ENCODE measurements at regions not wholly inside any gene's neighbourhood (a gene's known extent, or its start where the extent isn't known, plus 50 kb on each side); places are given as distances from the start of the nearest gene placed in this dataset.

DNA sequence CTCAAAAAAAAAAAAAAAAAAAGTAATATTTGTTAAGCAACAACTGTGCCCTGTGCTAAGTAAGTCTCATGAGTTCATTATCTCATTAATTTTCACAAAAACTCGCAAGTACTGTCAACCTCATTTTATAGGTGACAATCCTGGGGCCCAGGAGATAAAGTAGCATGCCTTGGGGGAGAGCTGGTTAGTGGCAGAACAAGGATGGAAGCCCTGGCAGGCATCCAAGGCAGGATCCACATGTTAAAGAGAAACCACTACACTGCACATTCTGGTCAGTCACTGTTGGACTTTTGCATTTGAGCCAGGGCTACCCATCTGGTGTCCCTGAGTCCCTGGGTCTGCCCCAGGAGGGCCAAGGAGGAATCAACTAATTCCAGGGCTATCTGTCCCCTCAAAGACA, 54.6 kb downstream of the ZFP36L2 start:
- no peak for DNase-seq

DNA sequence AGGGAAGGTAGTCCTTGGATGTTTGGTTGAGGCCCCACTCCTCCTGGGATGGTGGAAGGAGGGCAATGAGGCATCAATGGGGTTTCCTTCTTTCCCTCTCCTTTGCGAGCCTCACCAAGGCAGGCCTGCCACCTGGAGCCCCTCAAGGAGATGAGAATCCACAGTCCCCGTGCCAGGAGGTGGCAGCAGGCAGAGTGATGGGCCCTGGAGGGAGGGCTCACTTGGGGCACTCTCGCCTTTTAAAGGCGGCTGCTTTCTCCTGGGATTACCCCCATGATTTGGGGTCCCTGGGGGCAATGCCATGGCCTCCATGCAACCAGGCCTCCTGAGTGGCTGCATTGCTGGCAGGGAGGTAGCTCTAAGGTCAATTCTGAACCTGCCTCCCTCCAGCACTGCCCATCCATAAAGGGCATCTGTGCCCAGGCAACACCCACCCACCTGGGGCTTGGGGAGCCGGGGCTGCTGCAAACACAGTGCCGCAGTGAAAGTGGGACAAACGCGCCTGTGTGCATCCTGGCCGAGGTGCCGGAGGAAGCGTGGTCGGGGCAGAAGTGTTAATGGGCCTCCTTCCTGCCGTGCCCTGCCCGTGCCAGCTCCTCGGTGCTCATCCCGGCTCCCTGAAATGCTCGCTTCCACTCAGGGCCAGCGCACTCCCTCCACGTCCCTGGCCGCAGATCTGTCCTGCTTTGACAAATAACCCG, 55.9 kb downstream of the ZFP36L2 start:
- no peak for DNase-seq

GRCh38 chr2:43169987-43170386, 56.4 kb downstream of the ZFP36L2 start:
- no peak for DNase-seq

DNA sequence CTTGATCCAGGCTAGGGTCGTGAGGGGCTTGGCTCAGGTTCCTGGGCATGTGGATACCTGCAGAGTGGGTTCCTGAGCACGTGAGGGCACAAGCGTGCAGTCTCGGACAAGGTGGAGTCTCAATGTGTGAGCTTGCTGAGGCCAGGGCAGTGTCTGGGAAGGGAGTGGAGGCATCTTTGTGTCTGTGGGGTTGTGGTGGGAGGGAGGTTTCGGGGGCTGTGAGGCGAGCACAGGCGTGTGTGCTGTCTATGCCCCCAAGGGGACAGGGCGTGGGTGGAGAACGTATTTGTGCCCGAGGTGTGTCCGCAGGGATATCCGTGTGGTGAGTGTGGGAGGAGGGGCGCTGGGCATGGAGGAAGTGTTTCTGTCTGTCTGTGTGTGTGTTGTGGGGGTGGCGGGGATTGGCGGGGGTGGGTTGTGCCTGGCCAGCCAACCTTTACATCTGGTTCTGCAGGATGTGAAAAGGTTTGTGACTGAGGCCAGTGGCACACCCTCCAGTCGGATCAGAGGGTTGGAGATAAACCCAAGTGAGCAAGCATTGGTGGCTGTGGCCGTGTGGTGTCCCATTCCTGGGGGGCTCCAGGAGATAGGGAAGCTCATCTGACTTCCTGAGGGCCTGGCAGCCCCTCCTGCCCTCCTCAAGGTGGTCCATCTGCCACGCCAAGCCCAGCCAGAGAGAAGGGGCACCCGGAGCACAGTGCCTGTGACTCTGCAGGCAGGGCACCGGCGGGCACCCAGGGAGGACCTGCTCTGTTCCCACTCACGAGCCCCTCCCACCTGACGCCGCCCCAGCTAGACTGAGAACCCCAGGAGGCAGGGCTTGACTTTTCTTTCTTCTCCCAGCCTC, 57.1 kb downstream of the ZFP36L2 start:
- DNase-seq: no peak

DNA sequence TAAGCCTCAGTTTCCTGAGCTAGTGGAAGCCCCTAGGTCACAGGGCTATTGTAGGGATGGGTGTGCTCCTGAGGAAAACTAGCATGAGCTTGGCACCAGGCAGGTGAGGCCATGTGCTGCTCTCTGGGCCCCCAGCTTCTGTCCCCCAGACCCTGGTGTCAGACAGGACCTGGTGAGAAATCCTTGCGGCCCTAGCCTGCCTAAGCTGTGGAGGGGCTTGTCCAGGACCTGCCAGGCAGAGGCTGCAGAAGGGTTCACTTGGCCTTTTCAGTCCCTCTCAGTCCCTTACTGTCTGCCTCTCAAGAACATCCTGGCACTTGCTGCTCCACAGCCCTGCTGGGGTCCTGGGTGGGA, 58.4 kb downstream of the ZFP36L2 start:
- DNase-seq: no peak

DNA sequence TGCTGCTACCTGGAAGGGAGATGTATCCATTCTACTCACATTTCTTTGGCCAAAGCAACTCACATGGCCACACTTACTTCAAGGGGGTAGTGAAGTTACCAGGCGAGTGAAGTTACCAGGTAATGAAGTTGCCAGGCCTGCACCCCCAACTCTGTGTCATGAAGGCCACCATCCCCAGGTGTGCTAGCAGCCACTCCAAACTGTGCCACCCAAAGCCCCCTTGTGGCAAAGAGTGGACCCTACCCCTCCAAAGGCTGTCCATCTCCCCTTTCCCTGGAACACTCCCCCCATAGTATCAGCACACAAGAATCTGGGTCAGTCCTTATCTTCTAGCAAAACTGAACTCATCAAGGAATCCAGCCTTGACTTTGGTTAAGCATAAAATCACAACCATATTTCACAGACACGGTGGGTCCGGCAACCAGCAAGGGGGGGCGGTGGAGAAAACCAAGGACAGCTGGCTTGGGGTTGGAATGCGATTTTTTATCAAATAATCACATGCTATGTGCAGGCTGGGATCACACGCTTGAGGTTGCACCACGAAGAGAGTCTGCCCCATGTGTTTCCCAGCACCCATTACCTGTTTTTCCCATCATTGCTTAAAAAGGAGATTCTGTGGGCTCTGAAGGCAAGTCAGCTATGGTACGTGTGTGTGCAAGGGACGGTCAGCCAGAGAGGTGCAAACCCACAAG, 60.9 kb downstream of the ZFP36L2 start:
- DNase-seq: no peak

DNA sequence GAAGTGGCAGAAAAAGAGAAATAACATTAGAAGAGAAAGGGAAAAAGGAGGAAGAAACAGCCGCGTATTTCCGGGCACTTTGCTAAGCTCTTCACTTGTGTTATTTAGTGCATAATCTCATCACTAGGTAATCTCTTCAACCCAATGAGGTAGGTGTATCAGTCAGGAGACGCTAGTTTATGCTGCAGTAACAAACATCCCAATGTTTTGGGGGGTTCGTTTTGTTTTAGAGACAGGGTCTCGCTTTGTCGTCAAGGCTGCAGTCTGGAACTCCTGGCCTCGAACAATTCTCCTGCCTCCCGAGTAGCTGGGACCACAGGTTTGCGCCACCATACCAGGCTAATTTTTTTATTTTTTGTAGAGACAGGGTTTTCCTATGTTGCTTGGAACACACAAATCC, 61.7 kb downstream of the ZFP36L2 start:
- DNase-seq: no peak

GRCh38 chr2:43163584-43164270, 62.7 kb downstream of the ZFP36L2 start:
- DNase-seq: no peak

DNA sequence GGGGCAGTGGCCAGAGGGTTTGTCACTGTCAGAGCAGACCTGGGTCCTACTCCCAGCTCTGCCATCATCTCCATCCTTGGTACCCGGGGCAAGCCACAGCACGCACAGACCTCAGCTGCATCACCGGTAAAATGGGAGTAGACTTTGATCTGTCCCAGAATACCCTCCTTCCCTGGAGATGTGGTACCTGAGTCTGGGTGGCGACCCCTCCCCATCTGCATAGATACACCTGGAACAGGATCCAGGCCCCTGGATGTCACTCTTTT, 64.0 kb downstream of the ZFP36L2 start:
- DNase-seq: no peak

- no peak for DNase-seq
These were observed 64.5 kb downstream of the ZFP36L2 start for GRCh38 chr2:43161650-43162510.

DNA sequence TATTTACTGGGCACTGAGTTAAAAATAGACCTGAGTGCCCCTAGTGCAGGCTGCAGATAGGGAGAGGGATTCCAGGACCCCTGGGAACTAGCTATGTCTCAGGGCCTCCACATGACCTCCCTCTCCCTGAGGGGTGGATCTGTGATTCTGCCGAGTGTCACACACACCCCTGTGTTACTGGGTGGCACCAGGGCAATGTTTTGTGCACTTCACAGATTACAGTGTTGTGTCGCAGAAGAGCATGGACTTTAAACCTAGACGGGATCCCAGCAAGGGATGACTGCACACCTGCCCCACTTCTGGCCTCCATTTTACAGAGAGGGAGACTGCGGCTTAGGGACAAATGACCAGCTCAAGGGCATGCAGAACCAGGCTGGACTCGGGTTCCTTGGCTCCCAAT, 65.6 kb downstream of the ZFP36L2 start:
- no peak for DNase-seq

DNA sequence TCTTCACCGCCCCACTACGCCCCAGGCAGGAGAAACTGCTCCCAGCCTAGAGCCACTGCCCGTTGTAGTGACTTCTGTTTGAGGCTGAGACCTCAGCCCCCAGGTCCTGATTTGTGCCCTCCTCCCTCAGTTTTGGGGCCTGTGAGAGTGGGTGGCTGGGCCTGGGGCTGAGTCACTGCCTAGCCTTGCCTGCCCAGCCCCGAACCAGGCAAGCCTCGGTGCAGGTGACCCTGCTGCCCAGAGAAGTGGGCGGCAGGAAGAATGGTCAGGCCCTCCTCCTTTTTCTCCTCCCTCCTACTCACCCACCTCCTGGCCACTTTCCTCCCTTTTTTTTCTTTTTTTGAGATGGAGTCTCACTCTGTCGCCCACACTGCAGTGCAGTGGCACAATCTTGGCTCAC, 66.6 kb downstream of the ZFP36L2 start:
- no peak for DNase-seq

- DNase-seq: peak; percentile 62
These were observed 68.0 kb downstream of the ZFP36L2 start for GRCh38 chr2:43158259-43158880.

GRCh38 chr2:43157506-43158246, 68.7 kb downstream of the ZFP36L2 start:
- no peak for DNase-seq

DNA sequence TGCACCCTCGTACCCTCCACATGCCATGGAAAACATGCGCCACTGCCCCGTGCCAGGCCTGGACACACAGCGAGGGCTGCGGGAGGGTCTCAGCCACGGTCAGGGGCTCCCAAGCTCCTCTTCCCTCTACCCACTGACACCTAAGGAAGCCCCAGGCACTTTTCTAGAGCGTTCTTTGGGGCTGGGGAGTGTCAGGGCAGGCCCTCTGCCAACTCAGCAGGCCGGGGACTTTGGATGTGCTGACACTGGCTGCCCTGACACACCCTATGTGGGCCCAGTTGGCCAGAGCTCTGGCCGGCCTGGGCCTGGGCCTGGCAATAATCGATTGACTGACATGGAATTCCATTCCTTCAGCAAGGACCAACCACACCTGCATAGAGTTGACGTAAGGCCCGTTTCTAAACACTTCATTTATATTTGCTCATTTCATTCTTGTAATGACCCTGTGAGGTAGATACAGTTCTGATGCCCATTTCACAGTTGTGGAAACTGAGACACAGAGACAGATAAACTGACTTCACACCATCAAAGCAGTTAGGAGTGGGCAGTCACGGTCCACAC, 70.5 kb downstream of the ZFP36L2 start:
- DNase-seq: no peak

DNA sequence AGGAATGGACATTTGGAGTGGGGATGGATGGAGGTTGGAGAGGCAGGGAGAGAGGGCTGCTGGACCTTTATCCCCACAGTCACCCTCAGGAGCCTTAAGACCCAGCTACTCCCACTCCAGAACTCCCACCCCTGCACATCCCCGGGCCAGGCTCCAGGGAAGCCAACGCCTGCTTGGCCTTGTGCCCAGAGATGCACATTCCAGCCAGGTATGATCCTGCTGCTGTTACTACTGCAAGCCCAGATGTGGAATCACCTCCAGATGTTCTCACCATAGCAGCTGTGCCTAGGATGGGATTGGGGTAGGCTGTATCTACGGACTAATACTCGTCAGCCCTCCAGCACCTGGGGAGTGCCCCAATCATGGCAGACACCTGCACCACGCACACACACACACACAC, 71.7 kb downstream of the ZFP36L2 start:
- DNase-seq: no peak

GRCh38 chr2:43152741-43153647, 73.4 kb downstream of the ZFP36L2 start:
- no peak for DNase-seq

DNA sequence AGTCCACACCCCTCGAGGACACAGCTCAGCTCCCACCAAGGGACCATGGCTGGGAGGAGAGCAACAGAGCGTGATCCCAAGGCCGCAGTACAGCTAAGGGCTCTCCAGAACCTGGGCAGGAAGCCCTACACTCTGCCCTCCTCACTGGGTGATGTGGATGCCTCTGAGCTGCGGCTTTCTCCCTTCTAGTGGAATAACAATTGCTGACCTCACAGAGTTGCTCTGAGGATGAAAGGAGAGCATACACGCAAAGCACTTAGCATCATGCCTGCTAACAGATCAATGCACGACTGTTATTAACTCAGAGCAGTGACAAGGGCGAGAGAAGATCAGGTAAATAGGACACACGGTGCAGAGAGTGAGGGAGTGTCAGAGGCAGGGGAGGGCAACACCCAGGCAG, 74.2 kb downstream of the ZFP36L2 start:
- no peak for DNase-seq

GRCh38 chr2:43149482-43150107, 76.8 kb downstream of the ZFP36L2 start:
- no peak for DNase-seq
